B cell (primary cell): ENCODE measurements at regions not wholly inside any gene's neighbourhood (a gene's known extent, or its start where the extent isn't known, plus 50 kb on each side); places are given as distances from the start of the nearest gene placed in this dataset.

Experiments used
- ATAC-seq: fragments of 200-7000 bp; cut with Tn5 transposase; one replicate; pipeline ENCODE4 v1.10.0; 2021; ENCODE audit warnings: low read depth, mild to moderate bottlenecking, moderate number of reproducible peaks, moderate library complexity
- CTCF ChIA-PET: fragments of 350-600 bp; sonication (Branson Sonifier 250); formaldehyde crosslinking; loops from one replicate; lab custom pipeline; 2021; ENCODE audit warnings: antibody characterized with exemption, inconsistent platforms; lab: Charles Lee
- POLR2A ChIA-PET: fragments of 350-600 bp; sonication (Branson Sonifier 250); formaldehyde crosslinking; loops from one replicate; lab custom pipeline; 2021; ENCODE audit warnings: antibody characterized with exemption; lab: Charles Lee
- DNase-seq: peaks from one replicate; pipeline ENCODE4 v3.0.0; 2013
- H2AFZ ChIP-seq: 2 replicates; pipeline ENCODE4 v1.6.1; 2012; ENCODE audit warnings: mild to moderate bottlenecking, low read depth, low read length; ENCODE audit not compliant: insufficient read depth, poor library complexity, severe bottlenecking
- H3K27ac ChIP-seq, 2 donors: 1 replicate in 1 of 2; 2 replicates in 1 of 2; pipeline ENCODE4 v1.5.1; 2012 to 2013; ENCODE audit warnings: low read length in 2 of 2, mild to moderate bottlenecking in 2 of 2, moderate library complexity in 1 of 2
- H3K27me3 ChIP-seq, 4 experiments: fragments of 200-600 bp in 1 of 4; sonication (generic) in 1 of 4; replicated peaks in 1 of 4; 1 replicate in 2 of 4; 2 replicates in 2 of 4; pipeline versions ENCODE4 v1.6.1 to v1.7.0; 2013 to 2016; ENCODE audit warnings: low read length in 3 of 4, mild to moderate bottlenecking in 2 of 4, mixed read lengths in 1 of 4, moderate library complexity in 1 of 4; ENCODE audit not compliant: insufficient read depth in 4 of 4, control insufficient read depth in 3 of 4; ENCODE audit errors: control extremely low read depth in 1 of 4
- H3K36me3 ChIP-seq, 2 experiments: replicated peaks in 1 of 2; 1 replicate in 1 of 2; 2 replicates in 1 of 2; pipeline versions ENCODE4 v1.6.1 to v1.7.1; 2013; ENCODE audit warnings: low read length in 1 of 2; ENCODE audit not compliant: insufficient read depth in 2 of 2, control insufficient read depth in 1 of 2; ENCODE audit errors: control extremely low read depth in 1 of 2, extremely low read depth in 1 of 2
- H3K4me1 ChIP-seq, 2 donors: fragments of 200-600 bp in 1 of 2; sonication (generic) in 1 of 2; 1 replicate in 1 of 2; 2 replicates in 1 of 2; pipeline versions ENCODE4 v1.5.1 to v1.6.1; 2013 to 2017; ENCODE audit warnings: low read length in 2 of 2; ENCODE audit not compliant: control insufficient read depth in 2 of 2, insufficient read depth in 2 of 2
- H3K4me2 ChIP-seq: replicated peaks from 2 replicates; pipeline ENCODE3; 2012; ENCODE audit warnings: mild to moderate bottlenecking, low read depth, low read length; ENCODE audit not compliant: poor library complexity, severe bottlenecking
- H3K4me3 ChIP-seq, 5 experiments: fragments of 200-600 bp in 1 of 5; sonication (generic) in 1 of 5; 1 replicate in 3 of 5; 2 replicates in 2 of 5; pipeline versions ENCODE4 v1.5.1 to v1.7.0; 2011 to 2016; ENCODE audit warnings: low read length in 4 of 5, mild to moderate bottlenecking in 4 of 5, low read depth in 2 of 5, control low read depth in 1 of 5, moderate library complexity in 1 of 5; ENCODE audit not compliant: insufficient read depth in 1 of 5; ENCODE audit errors: control extremely low read depth in 1 of 5, extremely low read depth in 1 of 5
- H3K79me2 ChIP-seq: fragments of 200-600 bp; sonication (generic); one replicate; pipeline ENCODE4 v1.6.0; 2016; ENCODE audit warnings: low read length; ENCODE audit not compliant: control insufficient read depth, insufficient read depth
- H3K9ac ChIP-seq: fragments of 200-600 bp; sonication (generic); 2 replicates; pipeline ENCODE4 v1.6.1; 2017; ENCODE audit warnings: mild to moderate bottlenecking, low read length, moderate library complexity
- H3K9me3 ChIP-seq, 3 donors: one replicate each; pipeline versions ENCODE4 v1.6.1 to v1.7.1; 2013; ENCODE audit warnings: low read length in 2 of 3; ENCODE audit not compliant: control insufficient read depth in 2 of 3, insufficient read depth in 1 of 3; ENCODE audit errors: control extremely low read depth in 1 of 3
- H4K20me1 ChIP-seq: 2 replicates; pipeline ENCODE4 v1.6.0; 2012; ENCODE audit warnings: mild to moderate bottlenecking, low read length; ENCODE audit not compliant: insufficient read depth, control insufficient read depth, poor library complexity, severe bottlenecking
- H3K27ac Mint-ChIP-seq: one replicate; pipeline ENCODE4 v1.8.0; 2021; ENCODE audit warnings: mixed read lengths
- H3K27me3 Mint-ChIP-seq: one replicate; pipeline ENCODE4 v1.8.0; 2021; ENCODE audit warnings: mixed read lengths
- H3K4me1 Mint-ChIP-seq: one replicate; pipeline ENCODE4 v1.8.0; 2021; ENCODE audit warnings: mixed read lengths
- H3K4me3 Mint-ChIP-seq: one replicate; pipeline ENCODE4 v1.8.0; 2021; ENCODE audit warnings: mixed read lengths
- H3K9me3 Mint-ChIP-seq: one replicate; pipeline ENCODE4 v1.8.0; 2022; ENCODE audit warnings: mixed read lengths; ENCODE audit not compliant: insufficient read depth
- CTCF ChIP-seq: fragments of 200-600 bp; IDR thresholded peaks from one replicate; pipeline ENCODE4 v1.8.0; 2022; ENCODE audit warnings: antibody characterized with exemption, mild to moderate bottlenecking
- EZH2 ChIP-seq: IDR thresholded peaks from 2 replicates; pipeline ENCODE4 v1.6.1; 2012; ENCODE audit warnings: borderline replicate concordance, low read depth, mild to moderate bottlenecking, moderate library complexity, low read length; ENCODE audit not compliant: insufficient read depth, poor library complexity, severe bottlenecking
- WGBS: methylation state at CpG from one replicate; pipeline ENCODE4 v1.1.5; 2013; ENCODE audit warnings: missing lambda C conversion rate; ENCODE audit not compliant: insufficient coverage; 5-methylcytosine and 5-hydroxymethylcytosine counted together
- intact Hi-C: fragments of 100-400 bp; cut with micrococcal nuclease; formaldehyde crosslinking; loops from one replicate; pipeline ENCODE4 v1.10.0; 2022

- H3K27ac Mint-ChIP-seq: no peak overlapping the region
- intact Hi-C loops: no loop called here
- ChIA-PET POLR2A (no interaction called here), CTCF (no interaction called here)
- H2AFZ ChIP-seq: no peak overlapping the region
- no peak for ATAC-seq
- WGBS: 88% methylated on average over 2 of the region's 2 CpGs
- peaks cover 0 to 3% of the 10 kb centered on the region in 2 donors for H3K4me1 ChIP-seq
- H3K27ac ChIP-seq: no peak overlapping the region
- H3K27me3 Mint-ChIP-seq: no peaks in the 10 kb centered on the region
- no peaks in the 10 kb centered on the region for H3K36me3 ChIP-seq
- H3K27me3 ChIP-seq: no peaks in the 10 kb centered on the region
- H3K79me2 ChIP-seq: no peaks in the 10 kb centered on the region
- no peak overlapping the region for H3K4me2 ChIP-seq
- no peak overlapping the region for H3K4me3 Mint-ChIP-seq
- no peaks in the 10 kb centered on the region for H3K9me3 Mint-ChIP-seq
- H3K9ac ChIP-seq: no peak overlapping the region
- H4K20me1 ChIP-seq: no peaks in the 10 kb centered on the region
- no peak for DNase-seq
- H3K4me1 Mint-ChIP-seq: peaks cover 11% of the 10 kb centered on the region
- TF ChIP-seq EZH2 (no peak), CTCF (no peak)
- H3K9me3 ChIP-seq: no peaks in the 10 kb centered on the region
- H3K4me3 ChIP-seq: no peak overlapping the region
Observed at GRCh38 chr11:72523991-72524390, 89.7 kb upstream of the CLPB start.

- DNase-seq: no peak
- WGBS: 94% methylated on average over 4 of the region's 6 CpGs
- ATAC-seq: no peak
- Histone ChIP-seq H3K27me3 (no peaks in the 10 kb centered on the region), H2AFZ (no peak overlapping the region), H3K9me3 (no peaks in the 10 kb centered on the region), H3K4me1 (peaks cover 0 to 3% of the 10 kb centered on the region in 2 donors), H3K36me3 (no peaks in the 10 kb centered on the region), H3K27ac (no peak overlapping the region), H3K4me3 (no peak overlapping the region), H3K4me2 (no peak overlapping the region), H4K20me1 (no peaks in the 10 kb centered on the region), H3K79me2 (no peaks in the 10 kb centered on the region), H3K9ac (no peak overlapping the region)
- ChIA-PET POLR2A (no interaction called here), CTCF (interaction anchor here (0.6 kb wide), 1 partner anchor 10 kb away, joined by 4 read pairs; no protein-coding TSS in a partner anchor)
- Mint-ChIP-seq H3K4me1 (peaks cover 12% of the 10 kb centered on the region), H3K4me3 (no peak overlapping the region), H3K9me3 (no peaks in the 10 kb centered on the region), H3K27ac (no peak overlapping the region), H3K27me3 (no peaks in the 10 kb centered on the region)
- TF ChIP-seq CTCF (no peak), EZH2 (no peak)
- intact Hi-C loops: no loop called here
Observed at GRCh38 chr11:72522186-72522585, 87.9 kb upstream of the CLPB start.
